Esophagus muscularis mucosa (tissue), 4 donors: ENCODE measurements at regions not wholly inside any gene's neighbourhood (a gene's known extent, or its start where the extent isn't known, plus 50 kb on each side); places are given as distances from the start of the nearest gene placed in this dataset.

Experiments used
- CTCF ChIP-seq, 3 experiments: fragments of 200-600 bp in 2 of 3; fragments of 450-650 bp in 1 of 3; sonication (generic) in 2 of 3; IDR thresholded peaks; one replicate each; pipeline ENCODE4 v1.5.1; 2017 to 2019; ENCODE audit warnings: antibody characterized with exemption in 3 of 3, mild to moderate bottlenecking in 2 of 3, moderate library complexity in 1 of 3
- EP300 ChIP-seq: sonication (generic); formaldehyde crosslinking; IDR thresholded peaks from one replicate; pipeline ENCODE4 v1.6.1; 2017; ENCODE audit warnings: antibody characterized with exemption
- POLR2AphosphoS5 ChIP-seq, 2 donors: sonication (generic); formaldehyde crosslinking; IDR thresholded peaks; one replicate each; pipeline ENCODE4 v1.6.1; 2017; ENCODE audit warnings: antibody characterized with exemption in 2 of 2

- TF ChIP-seq POLR2AphosphoS5 (IDR thresholded peaks at IDR 0.05) = no peak
- no peak for TF ChIP-seq EP300
- no peak for TF ChIP-seq CTCF (IDR thresholded peaks at IDR 0.05)
Measured at GRCh38 chr10:2908851-2909630, 158.3 kb upstream of the PFKP start.
